HL-60 (cell line): ENCODE measurements at regions not wholly inside any gene's neighbourhood (a gene's known extent, or its start where the extent isn't known, plus 50 kb on each side); places are given as distances from the start of the nearest gene placed in this dataset.

Experiments used
- DNase-seq, 2 experiments: peaks; one replicate each; pipeline ENCODE4 v3.0.0-alpha.2; 2010 to 2020; ENCODE audit warnings: low read depth in 1 of 2, low spot score in 1 of 2
- H3K27ac ChIP-seq: fragments of 250-450 bp; sonication (Bioruptor Pico); replicated peaks from 2 replicates; pipeline ENCODE4 v1.5.1; 2020; ENCODE audit warnings: mild to moderate bottlenecking, moderate library complexity
- H3K27me3 ChIP-seq: fragments of 250-450 bp; sonication (Bioruptor Pico); 2 replicates; pipeline ENCODE4 v1.5.1; 2021; ENCODE audit warnings: mild to moderate bottlenecking, moderate library complexity; ENCODE audit not compliant: insufficient read depth, poor library complexity, severe bottlenecking
- H3K4me3 ChIP-seq: replicated peaks from 2 replicates; pipeline ENCODE4 v1.5.1; 2011; ENCODE audit warnings: mild to moderate bottlenecking, control low read depth, low read length; ENCODE audit not compliant: insufficient read depth
- GABPA ChIP-seq: IDR thresholded peaks from 2 replicates; pipeline ENCODE4 v1.6.1; 2012; ENCODE audit warnings: low read depth
- POLR2AphosphoS5 ChIP-seq: IDR thresholded peaks from 2 replicates; pipeline ENCODE4 v1.6.1; 2012; ENCODE audit warnings: low read depth
- REST ChIP-seq: IDR thresholded peaks from 2 replicates; pipeline ENCODE4 v1.6.1; 2012; ENCODE audit warnings: low read depth; ENCODE audit not compliant: insufficient replicate concordance
- SPI1 ChIP-seq: IDR thresholded peaks from 2 replicates; pipeline ENCODE4 v1.6.1; 2012; ENCODE audit warnings: low read depth, mild to moderate bottlenecking, borderline replicate concordance
- TF ChIP-seq, protein P1 (sequence below): IDR thresholded peaks from one replicate; pipeline ENCODE4 v1.5.1; 2011; ENCODE audit warnings: low read length, control low read depth, inconsistent platforms; ENCODE audit not compliant: insufficient read depth

GRCh38 chr5:107170620-107171019 is 500.1 kb downstream of the EFNA5 start:
- TF ChIP-seq SPI1 (no peak), REST (no peak), POLR2AphosphoS5 (no peak), GABPA (no peak)
- TF ChIP-seq, protein P1, sequence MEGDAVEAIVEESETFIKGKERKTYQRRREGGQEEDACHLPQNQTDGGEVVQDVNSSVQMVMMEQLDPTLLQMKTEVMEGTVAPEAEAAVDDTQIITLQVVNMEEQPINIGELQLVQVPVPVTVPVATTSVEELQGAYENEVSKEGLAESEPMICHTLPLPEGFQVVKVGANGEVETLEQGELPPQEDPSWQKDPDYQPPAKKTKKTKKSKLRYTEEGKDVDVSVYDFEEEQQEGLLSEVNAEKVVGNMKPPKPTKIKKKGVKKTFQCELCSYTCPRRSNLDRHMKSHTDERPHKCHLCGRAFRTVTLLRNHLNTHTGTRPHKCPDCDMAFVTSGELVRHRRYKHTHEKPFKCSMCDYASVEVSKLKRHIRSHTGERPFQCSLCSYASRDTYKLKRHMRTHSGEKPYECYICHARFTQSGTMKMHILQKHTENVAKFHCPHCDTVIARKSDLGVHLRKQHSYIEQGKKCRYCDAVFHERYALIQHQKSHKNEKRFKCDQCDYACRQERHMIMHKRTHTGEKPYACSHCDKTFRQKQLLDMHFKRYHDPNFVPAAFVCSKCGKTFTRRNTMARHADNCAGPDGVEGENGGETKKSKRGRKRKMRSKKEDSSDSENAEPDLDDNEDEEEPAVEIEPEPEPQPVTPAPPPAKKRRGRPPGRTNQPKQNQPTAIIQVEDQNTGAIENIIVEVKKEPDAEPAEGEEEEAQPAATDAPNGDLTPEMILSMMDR = no peak
- Histone ChIP-seq H3K27me3 (no peaks in the 10 kb centered on the region), H3K27ac (no peak overlapping the region), H3K4me3 (no peak overlapping the region)
- no peak for DNase-seq

DNA sequence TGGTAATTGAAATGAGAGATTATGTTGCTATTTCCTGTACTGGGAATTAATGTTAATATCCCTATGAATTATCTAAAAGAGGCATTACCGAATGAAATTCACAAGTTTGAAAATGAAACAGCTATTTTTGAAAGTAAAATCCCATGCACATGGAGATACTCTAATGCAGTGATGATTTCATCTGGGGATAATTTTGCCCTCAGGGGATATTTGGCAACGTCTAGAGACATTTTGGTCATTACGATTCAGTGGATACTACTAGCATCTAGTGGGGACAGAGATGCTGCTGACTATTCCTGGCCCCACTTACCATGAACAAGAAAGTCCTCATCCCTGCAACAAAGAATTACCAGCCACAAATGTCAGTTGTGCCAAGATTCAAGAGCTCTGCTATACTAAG is 500.9 kb downstream of the EFNA5 start:
- Histone ChIP-seq H3K27ac (no peak overlapping the region), H3K27me3 (no peaks in the 10 kb centered on the region), H3K4me3 (no peak overlapping the region)
- TF ChIP-seq GABPA (no peak), SPI1 (no peak), REST (no peak), POLR2AphosphoS5 (no peak)
- TF ChIP-seq, protein P1 = no peak
- no peak for DNase-seq

GRCh38 chr5:107168848-107169752 is 501.6 kb downstream of the EFNA5 start:
- no peaks in the 10 kb centered on the region for H3K27me3 ChIP-seq
- TF ChIP-seq, protein P1 = no peak
- TF ChIP-seq REST (no peak), POLR2AphosphoS5 (no peak), GABPA (no peak), SPI1 (no peak)
- H3K27ac ChIP-seq = no peak overlapping the region
- DNase-seq = no peak
- no peak overlapping the region for H3K4me3 ChIP-seq
